HAP-1 (cell line): ENCODE measurements at regions not wholly inside any gene's neighbourhood (a gene's known extent, or its start where the extent isn't known, plus 50 kb on each side); places are given as distances from the start of the nearest gene placed in this dataset.

Experiments
- DNase-seq, 2 experiments: peaks; one replicate each; pipeline ENCODE4 v3.0.0-alpha.2; 2016 to 2020; ENCODE audit warnings: low spot score in 2 of 2
- H3K27me3 ChIP-seq: fragments of 250-450 bp; sonication (Bioruptor Pico); 2 replicates; pipeline ENCODE4 v1.5.1; 2020; ENCODE audit warnings: low read depth, mild to moderate bottlenecking, moderate library complexity
- H3K36me3 ChIP-seq: fragments of 250-450 bp; sonication (Bioruptor Pico); replicated peaks from 2 replicates; pipeline ENCODE4 v1.5.1; 2020; ENCODE audit warnings: mild to moderate bottlenecking
- H3K4me1 ChIP-seq: fragments of 250-450 bp; sonication (Bioruptor Pico); 2 replicates; pipeline ENCODE4 v1.5.1; 2020; ENCODE audit warnings: mild to moderate bottlenecking
- H3K4me3 ChIP-seq: fragments of 250-450 bp; sonication (Bioruptor Pico); 2 replicates; pipeline ENCODE4 v1.5.1; 2020; ENCODE audit warnings: mild to moderate bottlenecking, moderate library complexity
- H3K9me3 ChIP-seq: fragments of 250-450 bp; sonication (Bioruptor Pico); 2 replicates; pipeline ENCODE4 v1.5.1; 2020; ENCODE audit warnings: mild to moderate bottlenecking, moderate library complexity
- in situ Hi-C: fragments of 300-500 bp; cut with MboI; formaldehyde crosslinking; loops from 3 replicates; pipeline ENCODE4 v1.14.3; 2020; ENCODE audit warnings: low sequenced_read_pairs, inconsistent platforms, mixed read lengths

DNA sequence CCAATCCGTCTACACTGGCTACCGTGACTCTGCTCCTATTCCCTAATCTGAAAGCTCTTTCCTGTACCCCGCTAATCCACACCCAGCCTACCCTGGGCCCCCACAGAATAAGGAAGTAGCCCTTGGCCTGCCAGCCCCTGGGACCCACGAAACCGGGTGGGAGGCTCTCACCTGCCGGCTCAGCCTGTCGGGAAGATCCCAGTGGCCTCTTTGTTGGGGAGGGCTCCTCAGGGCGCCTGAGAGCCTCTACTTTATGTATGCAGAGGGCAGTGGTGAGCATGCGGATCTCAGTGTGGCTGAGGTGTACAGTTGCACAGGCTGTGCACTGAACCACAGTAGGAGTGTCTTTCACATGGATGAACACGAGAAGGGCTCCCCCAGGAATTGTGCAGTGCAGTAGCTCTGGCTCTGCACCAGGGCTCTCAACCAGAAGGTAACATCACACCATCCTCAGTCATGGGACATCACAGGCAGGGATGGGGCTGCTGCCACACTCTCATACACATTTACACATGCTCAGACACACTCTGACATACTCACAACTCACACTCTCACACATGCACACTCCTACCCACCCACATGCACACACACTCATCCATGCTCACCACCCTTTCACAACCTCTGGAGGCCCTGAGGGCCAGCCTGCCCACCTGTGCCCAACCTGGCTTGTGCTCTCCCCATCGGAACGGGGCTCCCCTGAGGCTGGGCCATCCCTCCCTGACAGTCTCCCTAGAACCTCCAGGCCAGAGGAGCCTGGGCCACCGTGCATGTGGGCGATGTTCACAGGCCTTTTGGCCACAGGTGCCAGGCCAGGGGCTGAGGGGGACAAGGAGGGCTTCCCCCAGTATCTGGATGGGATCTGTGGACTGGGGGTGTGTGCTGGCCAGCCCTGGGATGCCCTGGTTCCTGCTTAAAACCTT lies 135.0 kb downstream of the URI1 start:
- Histone ChIP-seq H3K9me3 (no peaks in the 10 kb centered on the region; the same call in 1 of the 2 replicates), H3K36me3 (no peaks in the 10 kb centered on the region), H3K4me1 (no peaks in the 10 kb centered on the region), H3K27me3 (no peaks in the 10 kb centered on the region), H3K4me3 (no peak overlapping the region)
- DNase-seq = no peak
- in situ Hi-C loops = no loop called here

DNA sequence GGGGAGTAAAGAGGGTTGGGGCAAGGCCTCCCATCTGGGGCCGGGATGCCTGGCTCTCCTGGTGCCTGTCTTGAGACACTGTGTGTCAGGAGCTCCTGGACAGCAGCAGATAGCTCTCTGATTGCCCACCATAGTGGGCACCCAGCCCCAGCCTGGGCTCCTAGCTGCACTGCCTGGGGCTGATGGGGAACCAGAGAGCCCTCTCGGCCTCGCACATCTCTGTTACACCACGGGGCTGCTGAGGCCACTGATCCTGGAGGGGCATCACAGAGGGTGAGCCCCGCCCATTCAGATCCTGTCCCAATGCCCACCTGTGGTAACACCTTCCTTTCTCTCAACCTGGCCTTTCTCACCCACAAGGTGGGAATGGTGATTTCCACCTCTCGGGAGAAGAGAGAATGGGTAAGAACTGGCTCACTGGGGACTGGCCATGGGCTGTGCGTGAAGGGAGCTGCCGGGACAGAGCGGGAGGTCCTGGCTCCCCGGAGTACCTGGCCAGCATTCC lies 135.9 kb downstream of the URI1 start:
- H3K9me3 ChIP-seq = no peaks in the 10 kb centered on the region; the same call in 1 of the 2 replicates
- H3K27me3 ChIP-seq = no peaks in the 10 kb centered on the region
- DNase-seq = no peak
- no peaks in the 10 kb centered on the region for H3K4me1 ChIP-seq
- in situ Hi-C loops = no loop called here
- H3K4me3 ChIP-seq = no peak overlapping the region
- no peaks in the 10 kb centered on the region for H3K36me3 ChIP-seq

- DNase-seq = no peak
- in situ Hi-C loops = no loop called here
- Histone ChIP-seq H3K4me1 (no peaks in the 10 kb centered on the region), H3K4me3 (no peak overlapping the region), H3K27me3 (no peaks in the 10 kb centered on the region), H3K9me3 (no peaks in the 10 kb centered on the region; the same call in 1 of the 2 replicates), H3K36me3 (no peaks in the 10 kb centered on the region)
Observed at GRCh38 chr19:30078381-30078910, 136.4 kb downstream of the URI1 start.

DNA sequence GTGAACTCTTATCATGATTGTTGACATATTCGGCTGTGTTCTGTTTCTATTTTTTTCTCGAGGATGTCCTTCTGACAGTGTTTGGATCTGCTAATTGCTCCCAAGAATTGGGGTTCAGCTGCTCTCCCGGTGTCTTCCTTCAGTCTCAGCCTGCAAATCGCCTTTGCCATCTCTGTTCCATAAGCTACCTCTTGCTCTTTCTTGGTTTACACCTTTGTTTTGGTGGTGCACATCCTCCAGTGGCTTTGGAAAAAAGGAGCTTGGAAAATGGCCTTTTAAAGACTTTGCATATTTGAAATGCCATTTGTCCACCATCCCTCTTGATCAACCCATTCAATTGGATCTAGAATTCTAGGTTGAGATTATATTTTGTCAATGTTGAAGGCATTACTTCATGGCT lies 137.2 kb downstream of the URI1 start:
- Histone ChIP-seq H3K9me3 (no peaks in the 10 kb centered on the region; the same call in 1 of the 2 replicates), H3K36me3 (no peaks in the 10 kb centered on the region), H3K4me3 (no peak overlapping the region), H3K4me1 (no peaks in the 10 kb centered on the region), H3K27me3 (no peaks in the 10 kb centered on the region)
- no peak for DNase-seq
- in situ Hi-C loops = no loop called here

DNA sequence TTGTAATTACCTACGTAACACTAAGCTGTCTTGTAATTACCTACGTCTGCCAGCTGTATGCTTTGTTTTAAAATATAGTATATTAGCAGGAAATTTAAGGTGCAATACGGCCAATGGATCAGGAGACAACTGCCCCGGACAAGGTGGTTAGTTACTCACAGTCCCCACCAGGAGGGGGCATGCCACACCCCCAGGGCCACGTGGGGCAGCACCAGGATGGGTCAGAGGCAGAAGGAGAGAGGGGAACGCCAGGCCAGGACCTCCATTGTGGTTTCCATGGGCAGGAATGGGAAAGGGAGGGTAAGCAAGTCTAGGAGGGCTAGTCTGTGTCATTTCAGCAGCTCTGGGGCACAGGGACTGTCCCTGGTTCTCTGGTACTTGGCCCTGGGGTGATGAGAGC lies 140.1 kb downstream of the URI1 start:
- no peak for DNase-seq
- Histone ChIP-seq H3K4me3 (no peak overlapping the region), H3K36me3 (no peaks in the 10 kb centered on the region), H3K27me3 (no peaks in the 10 kb centered on the region), H3K9me3 (no peaks in the 10 kb centered on the region; the same call in 1 of the 2 replicates), H3K4me1 (no peaks in the 10 kb centered on the region)
- in situ Hi-C loops = no loop called here

DNA sequence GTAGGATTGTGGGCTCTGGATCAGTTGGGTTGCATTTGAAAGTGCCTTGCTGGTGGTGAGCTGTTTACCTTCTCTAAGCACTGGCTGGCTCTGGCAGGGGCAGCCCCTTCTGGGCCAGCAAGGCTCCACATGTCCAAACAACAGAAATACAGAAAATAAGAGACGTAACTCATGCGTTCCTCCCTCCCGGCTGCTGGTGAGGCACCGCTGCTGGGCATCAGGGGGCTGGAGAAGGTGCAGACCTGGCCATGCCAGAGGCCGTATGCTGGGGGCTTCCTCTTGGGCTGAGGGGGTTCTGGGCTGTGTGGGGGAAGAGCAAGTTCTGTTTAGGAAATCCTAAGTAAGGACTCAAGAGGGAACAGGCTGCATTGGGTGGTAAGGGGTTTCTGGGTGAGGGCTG lies 140.6 kb downstream of the URI1 start:
- Histone ChIP-seq H3K9me3 (no peaks in the 10 kb centered on the region; the same call in 1 of the 2 replicates), H3K4me3 (no peak overlapping the region), H3K27me3 (no peaks in the 10 kb centered on the region), H3K36me3 (no peaks in the 10 kb centered on the region), H3K4me1 (no peaks in the 10 kb centered on the region)
- no peak for DNase-seq
- in situ Hi-C loops = no loop called here

DNA sequence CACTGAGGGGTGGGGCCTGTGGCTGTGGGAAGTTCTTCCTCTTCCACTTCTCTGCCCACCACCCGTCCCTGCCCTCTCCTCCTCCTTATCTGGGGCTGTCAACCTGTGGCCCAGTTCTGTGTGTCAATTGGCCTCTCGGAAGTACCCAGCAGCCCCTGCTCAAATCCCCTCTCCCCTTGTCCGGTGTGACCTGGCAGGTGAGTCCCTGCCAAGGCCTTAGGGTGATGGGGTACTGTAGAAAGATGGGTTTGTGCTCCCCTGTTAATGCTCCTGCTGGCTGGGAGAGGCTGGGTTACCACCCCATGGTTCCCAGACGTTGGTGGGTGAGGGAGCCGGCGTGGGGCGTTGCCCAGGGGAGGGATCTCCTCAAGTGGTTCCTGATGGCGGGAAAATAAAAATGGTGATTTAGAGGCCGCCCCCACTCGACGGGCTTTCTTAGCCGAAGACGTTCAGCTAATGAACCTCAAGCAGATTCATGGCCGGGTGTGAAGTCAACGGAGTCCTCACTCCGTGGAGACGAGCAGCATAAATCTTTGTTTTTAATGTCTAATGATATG lies 141.2 kb downstream of the URI1 start:
- Histone ChIP-seq H3K9me3 (no peaks in the 10 kb centered on the region; the same call in 1 of the 2 replicates), H3K4me1 (no peaks in the 10 kb centered on the region), H3K4me3 (no peak overlapping the region), H3K36me3 (no peaks in the 10 kb centered on the region), H3K27me3 (no peaks in the 10 kb centered on the region)
- in situ Hi-C loops = no loop called here
- no peak for DNase-seq

GRCh38 chr19:30083701-30084156 lies 141.7 kb downstream of the URI1 start:
- no peaks in the 10 kb centered on the region for H3K9me3 ChIP-seq
- no peaks in the 10 kb centered on the region for H3K27me3 ChIP-seq
- no peak overlapping the region for H3K4me3 ChIP-seq
- H3K36me3 ChIP-seq = no peaks in the 10 kb centered on the region
- H3K4me1 ChIP-seq = no peaks in the 10 kb centered on the region
- DNase-seq = no peak
- in situ Hi-C loops = no loop called here

- in situ Hi-C loops = no loop called here
- H3K4me3 ChIP-seq = no peak overlapping the region
- no peak for DNase-seq
- no peaks in the 10 kb centered on the region for H3K9me3 ChIP-seq
- H3K27me3 ChIP-seq = no peaks in the 10 kb centered on the region
- H3K36me3 ChIP-seq = no peaks in the 10 kb centered on the region
- H3K4me1 ChIP-seq = no peaks in the 10 kb centered on the region
Observed at GRCh38 chr19:30084390-30084819, 142.4 kb downstream of the URI1 start.

DNA sequence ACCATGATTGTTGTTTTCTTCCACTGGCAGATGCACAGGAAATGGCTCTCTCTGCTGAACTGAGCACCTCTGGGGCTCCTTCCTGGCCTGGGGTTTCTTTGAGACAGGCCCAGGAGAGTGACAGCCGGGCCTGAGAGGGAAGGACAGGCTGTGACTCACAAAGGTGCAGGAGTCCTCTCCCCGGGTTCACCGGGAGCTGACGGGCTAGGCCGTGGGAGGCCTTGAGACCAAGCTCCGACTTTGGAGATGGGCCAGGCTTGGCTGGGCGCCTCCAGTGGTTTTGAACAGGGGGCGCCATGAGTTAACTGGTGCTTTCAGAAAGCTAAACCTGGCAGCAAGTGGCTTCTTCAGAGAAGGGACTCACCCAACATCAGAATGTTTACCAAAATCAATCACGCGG lies 143.4 kb downstream of the URI1 start:
- H3K4me1 ChIP-seq = no peaks in the 10 kb centered on the region

DNA sequence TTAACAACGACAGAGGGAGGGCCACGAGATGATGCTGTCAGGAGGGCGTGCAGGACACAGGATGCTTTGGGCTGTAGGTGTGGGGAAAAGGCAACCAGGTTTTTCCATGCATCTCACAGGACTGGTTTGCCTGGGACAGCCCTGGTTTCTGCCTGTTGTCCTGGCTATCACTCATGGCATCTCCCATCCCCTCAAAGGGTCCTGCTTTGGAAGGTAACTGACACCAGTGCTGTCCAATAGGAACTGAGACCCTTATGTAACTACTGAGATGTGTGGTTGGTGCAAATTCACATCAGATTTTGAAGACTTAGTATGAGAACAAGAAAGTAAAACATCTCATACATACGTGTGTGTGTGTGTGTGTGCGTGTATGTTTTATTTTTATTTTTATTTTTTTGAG lies 144.2 kb downstream of the URI1 start:
- H3K27me3 ChIP-seq = no peaks in the 10 kb centered on the region
- no peaks in the 10 kb centered on the region for H3K36me3 ChIP-seq
- no peak for DNase-seq
- in situ Hi-C loops = no loop called here
- H3K4me1 ChIP-seq = no peaks in the 10 kb centered on the region
- H3K9me3 ChIP-seq = no peaks in the 10 kb centered on the region
- H3K4me3 ChIP-seq = no peak overlapping the region

More for the DNA sequence above, 143.4 kb downstream of the URI1 start:
- peak in 1 of 2 experiments; percentile 36 for DNase-seq
- H3K36me3 ChIP-seq = no peaks in the 10 kb centered on the region
- in situ Hi-C loops = no loop called here
- no peaks in the 10 kb centered on the region for H3K9me3 ChIP-seq
- no peak overlapping the region for H3K4me3 ChIP-seq
- no peaks in the 10 kb centered on the region for H3K27me3 ChIP-seq

DNA sequence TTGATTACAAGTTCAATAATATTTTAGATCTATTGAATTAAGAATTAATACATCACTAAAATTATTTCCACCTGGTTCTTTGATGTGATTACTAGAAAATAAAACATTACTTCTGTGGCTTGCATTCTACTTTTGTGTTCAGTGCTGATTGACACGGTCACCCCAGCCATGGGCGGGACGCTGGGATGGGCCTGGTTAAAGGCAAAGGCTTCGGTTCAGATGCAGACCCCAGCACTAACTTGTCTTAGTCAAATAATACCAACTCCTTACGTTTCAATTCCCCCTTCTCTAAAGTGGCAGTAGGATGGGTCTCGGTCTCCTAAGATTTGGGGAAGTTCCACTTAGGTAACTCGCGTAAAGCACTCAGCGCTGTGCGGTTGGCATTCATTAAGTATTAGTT lies 144.9 kb downstream of the URI1 start:
- no peaks in the 10 kb centered on the region for H3K4me1 ChIP-seq
- H3K4me3 ChIP-seq = no peak overlapping the region
- no peaks in the 10 kb centered on the region for H3K36me3 ChIP-seq
- in situ Hi-C loops = no loop called here
- H3K9me3 ChIP-seq = no peaks in the 10 kb centered on the region
- DNase-seq = no peak
- H3K27me3 ChIP-seq = no peaks in the 10 kb centered on the region

DNA sequence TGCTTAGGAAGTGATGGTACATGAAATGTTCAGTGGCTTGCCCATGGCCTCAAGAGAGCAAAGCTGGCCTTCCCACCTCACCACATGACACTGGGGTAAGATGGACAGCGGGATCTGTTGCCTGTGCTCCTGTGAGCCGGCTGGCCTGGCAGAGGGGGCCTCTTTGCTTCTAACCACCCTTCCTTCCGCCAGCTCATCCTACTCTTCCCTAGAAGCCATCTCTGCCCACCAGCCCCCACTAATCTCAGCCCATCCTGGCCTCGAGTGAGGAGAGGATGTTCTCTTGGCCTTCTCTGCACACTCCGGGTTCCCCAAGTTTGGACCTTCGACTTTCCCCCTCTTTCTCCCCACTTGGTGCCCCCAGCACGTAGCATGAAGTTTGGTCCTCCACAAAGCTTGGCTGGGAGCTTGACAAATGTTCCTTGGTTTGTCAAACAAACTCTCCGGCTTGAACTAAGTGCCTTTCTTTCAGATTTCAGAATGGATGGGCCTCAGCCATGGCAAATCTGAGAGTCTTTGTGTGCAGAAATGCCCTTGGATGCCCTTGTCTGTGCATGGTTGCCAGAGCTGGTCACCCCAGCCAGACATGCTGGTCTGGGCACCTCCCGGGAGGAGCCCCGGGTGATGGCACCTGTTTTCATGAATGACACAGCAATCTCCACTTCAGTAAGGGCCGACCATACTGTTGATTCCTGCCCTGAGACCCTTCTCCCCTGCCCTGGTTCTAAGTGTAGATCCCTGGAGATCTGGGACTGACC lies 145.5 kb downstream of the URI1 start:
- no peaks in the 10 kb centered on the region for H3K9me3 ChIP-seq
- in situ Hi-C loops = no loop called here
- H3K36me3 ChIP-seq = no peaks in the 10 kb centered on the region
- H3K4me3 ChIP-seq = no peak overlapping the region
- no peaks in the 10 kb centered on the region for H3K4me1 ChIP-seq
- DNase-seq = no peak
- H3K27me3 ChIP-seq = no peaks in the 10 kb centered on the region
